GM12892 (cell line): ENCODE measurements at regions not wholly inside any gene's neighbourhood (a gene's known extent, or its start where the extent isn't known, plus 50 kb on each side); places are given as distances from the start of the nearest gene placed in this dataset.

ENCODE experiments used
- POLR2A ChIP-seq: IDR thresholded peaks from 2 replicates; pipeline ENCODE4 v1.6.1; 2011; ENCODE audit warnings: low read depth, low read length, control low read depth
- TAF1 ChIP-seq: IDR thresholded peaks from 2 replicates; pipeline ENCODE4 v1.6.1; 2011; ENCODE audit warnings: low read depth, mild to moderate bottlenecking, control low read depth, low read length, borderline replicate concordance

- no peak for TF ChIP-seq POLR2A
- TF ChIP-seq TAF1 = no peak
Measured at GRCh38 chr12:124412646-124413015, 117.7 kb downstream of the RFLNA start.
